ENCODE measurements at regions not wholly inside any gene's neighbourhood (a gene's known extent, or its start where the extent isn't known, plus 50 kb on each side); places are given as distances from the start of the nearest gene placed in this dataset.

GRCh38 chr2:147013696-147014392 is 831.0 kb upstream of the ACVR2A start:
- TF ChIP-seq, protein P1, sequence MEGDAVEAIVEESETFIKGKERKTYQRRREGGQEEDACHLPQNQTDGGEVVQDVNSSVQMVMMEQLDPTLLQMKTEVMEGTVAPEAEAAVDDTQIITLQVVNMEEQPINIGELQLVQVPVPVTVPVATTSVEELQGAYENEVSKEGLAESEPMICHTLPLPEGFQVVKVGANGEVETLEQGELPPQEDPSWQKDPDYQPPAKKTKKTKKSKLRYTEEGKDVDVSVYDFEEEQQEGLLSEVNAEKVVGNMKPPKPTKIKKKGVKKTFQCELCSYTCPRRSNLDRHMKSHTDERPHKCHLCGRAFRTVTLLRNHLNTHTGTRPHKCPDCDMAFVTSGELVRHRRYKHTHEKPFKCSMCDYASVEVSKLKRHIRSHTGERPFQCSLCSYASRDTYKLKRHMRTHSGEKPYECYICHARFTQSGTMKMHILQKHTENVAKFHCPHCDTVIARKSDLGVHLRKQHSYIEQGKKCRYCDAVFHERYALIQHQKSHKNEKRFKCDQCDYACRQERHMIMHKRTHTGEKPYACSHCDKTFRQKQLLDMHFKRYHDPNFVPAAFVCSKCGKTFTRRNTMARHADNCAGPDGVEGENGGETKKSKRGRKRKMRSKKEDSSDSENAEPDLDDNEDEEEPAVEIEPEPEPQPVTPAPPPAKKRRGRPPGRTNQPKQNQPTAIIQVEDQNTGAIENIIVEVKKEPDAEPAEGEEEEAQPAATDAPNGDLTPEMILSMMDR (IDR thresholded peaks at IDR 0.05): no peak
- TF ChIP-seq POLR2A (IDR thresholded peaks at IDR 0.05): no peak
